SK-N-SH treated with all-trans-retinoic acid at 6 μM for 48 hours (cell line): ENCODE measurements at regions not wholly inside any gene's neighbourhood (a gene's known extent, or its start where the extent isn't known, plus 50 kb on each side); places are given as distances from the start of the nearest gene placed in this dataset.

Experiments
- ARNTL ChIP-seq: fragments of 450-650 bp; formaldehyde crosslinking; IDR thresholded peaks from 2 replicates; pipeline ENCODE4 v1.5.0; 2020; ENCODE audit warnings: low read depth, mild to moderate bottlenecking, moderate library complexity, borderline replicate concordance
- BACH2 ChIP-seq: fragments of 250-450 bp; sonication (Bioruptor Pico); IDR thresholded peaks from 2 replicates; pipeline ENCODE4 v1.9.0; 2021; ENCODE audit warnings: mild to moderate bottlenecking, borderline replicate concordance
- ISL1 ChIP-seq: fragments of 250-450 bp; sonication (Bioruptor Pico); IDR thresholded peaks from 2 replicates; pipeline ENCODE4 v2.1.2; 2022; ENCODE audit warnings: mild to moderate bottlenecking, moderate library complexity
- PATZ1 ChIP-seq: fragments of 250-450 bp; sonication (Bioruptor Pico); IDR thresholded peaks from 2 replicates; pipeline ENCODE4 v1.8.0; 2020; ENCODE audit warnings: mild to moderate bottlenecking, moderate library complexity, borderline replicate concordance
- RARB ChIP-seq: fragments of 250-450 bp; sonication (Bioruptor Pico); IDR thresholded peaks from 2 replicates; pipeline ENCODE4 v1.8.0; 2021; ENCODE audit warnings: mild to moderate bottlenecking, moderate library complexity
- ZFP3 ChIP-seq: fragments of 250-450 bp; sonication (Bioruptor Pico); IDR thresholded peaks from 2 replicates; pipeline ENCODE4 v1.5.0; 2020; ENCODE audit warnings: mild to moderate bottlenecking, moderate library complexity
- TF ChIP-seq, protein P1 (sequence below): fragments of 250-450 bp; sonication (Bioruptor Pico); IDR thresholded peaks from 2 replicates; pipeline ENCODE4 v1.5.1; 2020; ENCODE audit warnings: low read depth, mild to moderate bottlenecking, moderate library complexity
- TF ChIP-seq, protein P2 (sequence below): fragments of 250-450 bp; sonication (Bioruptor Pico); IDR thresholded peaks from 2 replicates; pipeline ENCODE4 v1.5.1; 2021; ENCODE audit warnings: mild to moderate bottlenecking, moderate library complexity

GRCh38 chr14:71745072-71745471 is 187.2 kb upstream of the RGS6 start:
- TF ChIP-seq, protein P1, sequence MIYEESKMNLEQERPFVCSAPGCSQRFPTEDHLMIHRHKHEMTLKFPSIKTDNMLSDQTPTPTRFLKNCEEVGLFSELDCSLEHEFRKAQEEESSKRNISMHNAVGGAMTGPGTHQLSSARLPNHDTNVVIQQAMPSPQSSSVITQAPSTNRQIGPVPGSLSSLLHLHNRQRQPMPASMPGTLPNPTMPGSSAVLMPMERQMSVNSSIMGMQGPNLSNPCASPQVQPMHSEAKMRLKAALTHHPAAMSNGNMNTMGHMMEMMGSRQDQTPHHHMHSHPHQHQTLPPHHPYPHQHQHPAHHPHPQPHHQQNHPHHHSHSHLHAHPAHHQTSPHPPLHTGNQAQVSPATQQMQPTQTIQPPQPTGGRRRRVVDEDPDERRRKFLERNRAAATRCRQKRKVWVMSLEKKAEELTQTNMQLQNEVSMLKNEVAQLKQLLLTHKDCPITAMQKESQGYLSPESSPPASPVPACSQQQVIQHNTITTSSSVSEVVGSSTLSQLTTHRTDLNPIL (CRISPR knock-in tag), result no peak
- TF ChIP-seq PATZ1 (CRISPR knock-in tag), result no peak
- no peak for TF ChIP-seq RARB (CRISPR knock-in tag)
- TF ChIP-seq ARNTL (CRISPR knock-in tag), result no peak
- TF ChIP-seq ZFP3 (CRISPR knock-in tag), result no peak
- no peak for TF ChIP-seq BACH2 (CRISPR knock-in tag)
- no peak for TF ChIP-seq ISL1 (CRISPR knock-in tag)
- TF ChIP-seq, protein P2, sequence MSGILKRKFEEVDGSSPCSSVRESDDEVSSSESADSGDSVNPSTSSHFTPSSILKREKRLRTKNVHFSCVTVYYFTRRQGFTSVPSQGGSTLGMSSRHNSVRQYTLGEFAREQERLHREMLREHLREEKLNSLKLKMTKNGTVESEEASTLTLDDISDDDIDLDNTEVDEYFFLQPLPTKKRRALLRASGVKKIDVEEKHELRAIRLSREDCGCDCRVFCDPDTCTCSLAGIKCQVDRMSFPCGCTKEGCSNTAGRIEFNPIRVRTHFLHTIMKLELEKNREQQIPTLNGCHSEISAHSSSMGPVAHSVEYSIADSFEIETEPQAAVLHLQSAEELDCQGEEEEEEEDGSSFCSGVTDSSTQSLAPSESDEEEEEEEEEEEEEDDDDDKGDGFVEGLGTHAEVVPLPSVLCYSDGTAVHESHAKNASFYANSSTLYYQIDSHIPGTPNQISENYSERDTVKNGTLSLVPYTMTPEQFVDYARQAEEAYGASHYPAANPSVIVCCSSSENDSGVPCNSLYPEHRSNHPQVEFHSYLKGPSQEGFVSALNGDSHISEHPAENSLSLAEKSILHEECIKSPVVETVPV (CRISPR knock-in tag), result no peak
